Activated T-helper 9 cell treated with anti-CD3 and anti-CD28 coated beads, Interleukin-2, amount 50 U/mL, for 16 hours (primary cell): ENCODE measurements at regions not wholly inside any gene's neighbourhood (a gene's known extent, or its start where the extent isn't known, plus 50 kb on each side); places are given as distances from the start of the nearest gene placed in this dataset.
"Not testable (repeated sequence)": the region's sequence is repeated elsewhere in the genome, so short reads cannot be mapped to it uniquely, and the experiment has no call there.

Source experiments
- DNase-seq: peaks from one replicate; pipeline ENCODE4 v3.0.0-alpha.2; 2020; ENCODE audit warnings: low read depth

GRCh38 chr3:95271395-95271794 lies 1208.5 kb downstream of the NSUN3 start:
- no peak for DNase-seq

GRCh38 chr3:95272166-95272565 lies 1209.3 kb downstream of the NSUN3 start:
- DNase-seq = no peak

GRCh38 chr3:95272781-95273180 lies 1209.9 kb downstream of the NSUN3 start:
- no peak for DNase-seq

GRCh38 chr3:95277613-95278012 lies 1214.8 kb downstream of the NSUN3 start:
- DNase-seq = no peak

- no peak for DNase-seq
Measured at GRCh38 chr3:95280711-95281352, 1218.0 kb downstream of the NSUN3 start.

GRCh38 chr3:95289295-95289694 lies 1226.4 kb downstream of the NSUN3 start:
- DNase-seq = no peak

- no peak for DNase-seq
Measured at GRCh38 chr3:95297581-95297980, 1234.7 kb downstream of the NSUN3 start.

GRCh38 chr3:95302044-95302443 lies 1239.2 kb downstream of the NSUN3 start:
- no peak for DNase-seq

- DNase-seq = no peak
Measured at GRCh38 chr3:95310560-95310959, 1247.7 kb downstream of the NSUN3 start.

- no peak for DNase-seq
Measured at GRCh38 chr3:95311272-95311671, 1248.4 kb downstream of the NSUN3 start.

GRCh38 chr3:95312650-95313049 lies 1249.8 kb downstream of the NSUN3 start:
- DNase-seq = no peak

GRCh38 chr3:95319921-95320494 lies 1257.1 kb downstream of the NSUN3 start:
- DNase-seq = no peak

- no peak for DNase-seq
Measured at GRCh38 chr3:95327478-95327877, 1264.6 kb downstream of the NSUN3 start.

GRCh38 chr3:95333826-95334225 lies 1271.0 kb downstream of the NSUN3 start:
- no peak for DNase-seq

- no peak for DNase-seq
Measured at GRCh38 chr3:95334461-95334860, 1271.6 kb downstream of the NSUN3 start.

GRCh38 chr3:95335517-95335916 lies 1272.7 kb downstream of the NSUN3 start:
- DNase-seq = no peak

- DNase-seq = no peak
Measured at GRCh38 chr3:95338446-95338845, 1275.6 kb downstream of the NSUN3 start.

GRCh38 chr3:95341314-95341713 lies 1278.5 kb downstream of the NSUN3 start:
- DNase-seq = no peak

- DNase-seq = no peak
Measured at GRCh38 chr3:95343228-95343627, 1280.4 kb downstream of the NSUN3 start.

- no peak for DNase-seq
Measured at GRCh38 chr3:95343767-95344166, 1280.9 kb downstream of the NSUN3 start.

- DNase-seq = not testable (repeated sequence)
Measured at GRCh38 chr3:95347936-95348335, 1285.1 kb downstream of the NSUN3 start.

GRCh38 chr3:95348879-95349278 lies 1286.0 kb downstream of the NSUN3 start:
- no peak for DNase-seq

- DNase-seq = no peak
Measured at GRCh38 chr3:95350049-95350448, 1287.2 kb downstream of the NSUN3 start.

GRCh38 chr3:95351158-95351557 lies 1288.3 kb downstream of the NSUN3 start:
- DNase-seq = no peak
